HG02973 (cell line): ENCODE measurements at regions not wholly inside any gene's neighbourhood (a gene's known extent, or its start where the extent isn't known, plus 50 kb on each side); places are given as distances from the start of the nearest gene placed in this dataset.

ENCODE experiments used
- ATAC-seq: cut with Tn5 transposase; IDR thresholded peaks from one replicate; pipeline ENCODE4 v1.9.1; 2021; ENCODE audit warnings: moderate library complexity; ENCODE audit not compliant: unreplicated experiment

DNA sequence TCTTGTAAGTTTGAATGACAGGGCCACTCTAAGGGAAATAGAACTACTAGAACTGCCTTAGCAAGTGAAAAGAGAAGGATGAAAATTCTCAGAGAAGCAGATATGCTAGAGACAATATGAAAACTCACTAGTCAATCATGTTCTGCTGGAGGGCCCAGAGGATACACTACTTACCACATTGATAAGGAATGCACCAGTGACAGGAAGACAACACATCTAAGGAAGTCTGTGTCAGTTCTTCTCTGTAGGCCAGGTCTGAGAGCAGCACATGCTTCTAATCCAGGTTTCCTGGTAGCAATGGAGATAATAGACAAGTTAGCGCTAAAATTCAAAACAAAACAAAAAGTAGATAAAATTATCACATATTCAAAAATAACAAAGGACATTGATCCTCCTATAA, 235.2 kb upstream of the AKR1E2 start:
- ATAC-seq = no peak

DNA sequence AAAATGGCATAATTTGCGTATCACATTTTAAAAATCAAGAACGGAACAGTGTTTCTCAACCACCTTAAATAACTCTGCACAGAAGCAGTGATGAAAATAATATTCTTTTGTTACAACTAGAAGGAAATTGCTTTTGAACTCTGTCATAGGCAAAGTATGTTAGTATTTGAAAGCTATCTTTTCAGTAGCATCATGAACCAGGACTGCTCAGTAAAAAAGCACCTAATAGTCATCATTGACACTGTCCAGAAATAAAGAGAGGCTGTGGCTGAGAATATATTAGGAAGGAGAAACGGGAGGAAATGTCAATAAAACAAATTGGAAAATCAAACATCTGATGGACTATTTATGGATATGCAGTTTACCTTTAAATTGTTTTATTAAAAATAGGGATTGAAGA, 237.2 kb upstream of the AKR1E2 start:
- ATAC-seq = no peak

DNA sequence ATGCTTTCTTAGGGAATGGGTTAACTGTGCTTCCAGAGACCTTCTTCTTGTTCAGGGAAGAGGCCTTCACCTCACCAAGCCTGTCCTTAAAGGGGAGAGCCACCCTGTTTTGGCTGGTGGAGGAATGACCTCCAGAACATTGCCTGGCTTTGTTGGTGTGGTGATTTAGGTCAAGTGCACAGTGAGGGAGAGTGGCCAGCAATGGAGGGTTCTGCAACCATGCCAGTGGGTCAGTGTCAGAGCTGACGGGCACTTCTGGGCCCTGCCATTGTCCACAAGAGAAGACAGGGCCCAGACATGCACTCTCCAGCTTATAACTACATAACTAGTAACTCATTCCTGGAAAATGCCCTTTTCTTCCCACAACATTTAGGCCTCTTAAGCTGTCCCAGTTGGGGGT, 238.5 kb upstream of the AKR1E2 start:
- ATAC-seq = no peak

DNA sequence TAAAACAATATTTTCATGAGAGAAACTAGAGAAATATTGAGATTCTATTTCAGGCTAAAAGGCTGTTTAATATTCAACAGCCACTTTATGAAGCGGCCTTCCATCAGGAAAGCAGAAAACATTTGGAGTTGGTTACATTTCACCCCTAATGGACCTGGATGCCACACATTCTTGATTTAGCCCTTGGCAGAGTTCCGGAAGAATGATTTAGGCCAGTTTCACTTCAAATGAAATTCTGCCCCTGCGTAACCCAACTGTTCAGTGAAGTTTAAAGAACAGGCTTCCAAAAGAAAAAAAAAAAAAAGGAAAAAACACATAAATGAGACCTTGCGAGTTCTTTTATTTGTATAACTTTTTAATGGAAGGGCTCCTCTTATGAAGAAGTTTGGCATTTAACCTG, 239.2 kb upstream of the AKR1E2 start:
- ATAC-seq = no peak

DNA sequence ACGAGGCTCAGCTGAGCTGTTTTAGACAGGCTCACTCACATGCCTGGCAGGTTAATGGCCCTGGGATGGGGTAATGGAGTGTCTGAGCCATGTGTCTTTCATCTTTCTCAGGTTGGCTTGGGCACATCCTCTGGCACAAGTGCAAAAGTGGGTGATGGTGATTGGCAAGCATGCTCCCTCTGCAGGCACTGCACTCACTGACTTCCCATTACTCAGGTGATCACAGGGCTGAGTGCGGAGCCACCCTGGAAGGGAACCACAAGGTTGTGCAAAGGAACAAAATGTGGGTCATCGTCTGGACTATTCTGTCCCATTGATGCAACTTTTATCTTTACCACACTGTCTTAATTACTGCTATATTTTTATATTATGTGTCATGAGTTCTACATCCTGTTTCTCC, 244.1 kb upstream of the AKR1E2 start:
- ATAC-seq = no peak

DNA sequence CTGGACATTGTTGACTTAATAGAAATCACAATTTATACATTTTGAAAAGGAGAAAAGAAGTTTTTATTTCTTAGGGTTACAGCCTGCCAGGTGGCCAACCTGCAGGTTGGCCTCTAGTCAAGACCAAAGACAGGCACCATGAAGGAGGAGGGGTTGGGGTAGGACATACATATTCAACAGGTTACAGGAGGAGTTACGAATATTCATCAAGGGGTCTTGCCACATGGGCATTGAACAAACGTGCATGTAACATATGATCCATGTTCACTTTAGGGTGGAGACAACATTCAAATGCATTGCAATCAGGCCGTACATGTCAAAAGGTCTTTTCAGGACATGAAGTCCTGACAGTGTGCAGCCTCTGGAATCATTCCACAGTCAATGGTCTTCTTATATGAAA, 246.2 kb upstream of the AKR1E2 start:
- ATAC-seq = no peak

DNA sequence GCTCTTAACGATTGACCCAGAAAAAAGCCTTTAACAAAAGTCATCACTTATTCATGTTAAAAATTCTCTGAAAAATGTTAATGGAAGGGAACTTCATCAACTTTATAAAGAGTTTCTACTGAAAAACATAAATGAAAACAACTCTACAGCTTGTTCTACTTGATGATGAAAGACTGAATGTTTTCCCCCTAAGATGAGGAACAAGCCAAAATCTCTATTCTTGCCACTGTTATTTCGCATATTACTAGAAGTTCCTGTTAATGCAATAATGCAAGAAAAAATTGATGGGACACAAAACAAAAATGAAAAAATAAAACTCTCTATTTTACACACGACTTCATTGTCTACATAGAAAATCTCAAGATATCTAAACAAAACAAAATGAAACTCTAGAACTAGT, 249.8 kb upstream of the AKR1E2 start:
- no peak for ATAC-seq

DNA sequence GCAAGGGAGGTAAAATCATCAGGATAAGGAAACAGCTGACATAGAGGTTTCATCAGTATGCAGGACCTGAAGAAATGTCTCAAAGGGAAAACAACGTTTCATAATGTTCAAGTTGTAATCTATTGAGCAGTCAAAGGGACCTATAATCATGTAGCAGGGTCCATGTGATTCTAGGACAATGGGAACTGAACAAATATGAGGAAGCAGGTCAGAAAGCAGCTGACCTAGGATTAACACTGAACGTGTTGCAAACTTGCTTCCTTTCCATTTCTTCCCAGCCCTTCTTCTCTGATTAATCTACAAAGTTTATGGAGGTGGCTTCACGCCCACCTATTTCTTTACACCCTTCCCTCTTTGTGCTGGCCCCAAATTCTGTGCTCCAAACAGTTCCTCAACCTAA, 256.9 kb upstream of the AKR1E2 start:
- ATAC-seq = no peak

DNA sequence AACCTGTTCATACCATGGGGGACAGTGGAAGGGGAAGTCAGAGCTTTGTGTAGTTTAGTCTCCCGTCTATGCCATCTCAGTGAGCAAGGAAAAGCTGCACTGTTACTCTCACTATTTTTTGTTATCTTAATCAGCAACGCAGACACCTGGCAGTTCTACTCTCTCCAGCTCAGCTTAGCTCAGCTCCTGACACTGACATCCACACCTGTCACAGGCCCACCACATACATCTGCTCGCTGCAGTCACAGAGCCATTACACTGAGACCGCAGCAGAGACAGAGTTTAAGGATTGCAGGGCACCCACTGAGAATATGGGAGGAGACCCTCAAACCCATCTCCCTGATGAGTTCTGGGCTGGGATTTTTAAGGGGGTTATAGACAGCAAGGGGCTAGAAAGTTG, 257.3 kb upstream of the AKR1E2 start:
- ATAC-seq = no peak

DNA sequence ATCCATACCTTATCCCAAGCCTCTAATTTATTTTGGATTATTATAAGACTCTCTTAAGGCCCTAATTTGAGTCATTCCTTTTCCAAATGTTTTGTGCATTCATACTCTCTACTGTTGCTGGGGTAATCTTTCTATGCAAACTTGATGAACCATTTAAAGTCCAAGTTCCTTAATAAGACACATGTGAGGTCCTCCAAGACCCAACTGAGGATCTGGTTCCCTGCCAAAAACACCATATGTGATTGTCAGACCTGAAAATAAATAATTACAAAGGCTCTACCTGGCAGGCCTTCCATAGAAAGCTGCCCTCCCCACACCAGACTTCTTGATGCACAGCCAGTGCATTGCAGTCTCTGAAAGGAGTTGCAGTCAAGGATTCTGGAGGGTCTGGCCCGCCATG, 257.9 kb upstream of the AKR1E2 start:
- ATAC-seq = no peak

DNA sequence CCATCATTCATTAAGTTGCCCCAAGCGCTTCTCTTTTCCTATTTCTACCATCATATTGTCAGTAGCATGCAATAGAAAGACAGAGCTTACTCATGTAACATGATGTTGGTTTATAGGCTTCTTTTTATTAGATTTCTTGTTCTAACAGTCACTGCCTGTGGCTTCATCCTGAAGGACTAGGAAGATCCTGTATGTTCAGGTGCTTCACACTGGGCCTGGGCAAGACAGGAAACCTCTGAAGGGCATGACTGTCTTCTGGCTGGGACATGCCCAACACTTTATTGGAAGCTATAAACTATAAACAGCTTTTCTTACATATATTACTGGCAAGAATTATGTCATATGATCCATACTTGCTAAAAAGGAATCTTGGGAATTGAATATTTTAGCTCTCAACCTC, 258.4 kb upstream of the AKR1E2 start:
- no peak for ATAC-seq

DNA sequence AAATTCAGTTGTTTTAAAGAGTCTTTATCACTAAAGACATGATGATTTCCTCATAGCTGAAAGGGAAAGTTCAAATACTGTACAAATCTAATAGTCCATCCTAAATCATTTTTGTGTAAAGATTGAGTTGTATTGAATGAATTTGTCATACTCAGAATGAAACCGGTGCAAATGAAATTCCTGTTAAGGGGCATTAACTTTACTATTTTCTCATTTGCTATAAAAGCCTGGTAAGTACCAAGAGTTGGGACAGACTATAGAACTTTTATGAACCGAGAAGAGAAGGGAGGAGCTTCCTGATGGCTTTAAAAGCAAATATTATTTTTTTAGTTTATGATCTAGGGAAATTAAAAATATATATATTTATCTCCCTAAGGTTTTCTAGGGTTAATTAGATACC, 260.0 kb upstream of the AKR1E2 start:
- ATAC-seq = no peak

DNA sequence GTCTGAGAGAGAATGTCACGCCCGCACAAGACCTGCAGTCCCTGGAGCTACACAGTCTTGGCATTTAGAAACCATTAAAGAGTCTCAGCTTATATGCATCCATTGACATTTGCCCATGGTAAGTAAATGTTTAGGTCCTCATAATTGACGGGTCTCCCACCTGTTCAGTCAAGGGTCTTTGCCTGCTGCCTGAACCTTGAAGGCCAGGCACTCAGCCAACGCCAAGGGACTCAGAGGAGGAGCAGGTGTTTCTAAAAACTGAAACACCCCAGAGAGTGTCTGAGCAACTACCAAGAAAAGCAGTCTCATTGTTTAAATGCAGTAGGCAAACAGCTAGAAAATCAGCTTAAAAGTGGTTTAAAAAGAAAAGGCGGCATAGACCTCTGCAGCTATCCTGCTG, 264.7 kb upstream of the AKR1E2 start:
- ATAC-seq = no peak

DNA sequence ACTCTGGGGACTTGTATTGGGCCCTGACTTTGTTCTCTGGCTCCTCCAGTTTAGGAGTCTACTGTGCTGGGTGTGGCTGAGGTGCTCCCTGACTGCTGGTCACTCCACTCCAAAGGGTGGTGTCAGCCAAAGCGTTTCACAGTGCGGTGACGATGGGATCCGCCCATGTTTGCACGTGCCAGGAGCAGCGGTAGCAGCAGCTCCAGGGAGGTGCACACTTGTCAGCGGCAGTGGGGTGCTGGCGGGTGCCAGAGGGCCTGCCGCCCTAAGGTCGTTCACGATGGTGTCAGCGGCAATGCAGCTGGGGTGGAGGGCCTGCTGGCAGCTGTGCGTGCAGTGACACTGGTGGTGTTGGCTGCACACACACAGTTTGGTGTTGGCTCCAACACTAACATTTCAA, 268.5 kb upstream of the AKR1E2 start:
- ATAC-seq = no peak

DNA sequence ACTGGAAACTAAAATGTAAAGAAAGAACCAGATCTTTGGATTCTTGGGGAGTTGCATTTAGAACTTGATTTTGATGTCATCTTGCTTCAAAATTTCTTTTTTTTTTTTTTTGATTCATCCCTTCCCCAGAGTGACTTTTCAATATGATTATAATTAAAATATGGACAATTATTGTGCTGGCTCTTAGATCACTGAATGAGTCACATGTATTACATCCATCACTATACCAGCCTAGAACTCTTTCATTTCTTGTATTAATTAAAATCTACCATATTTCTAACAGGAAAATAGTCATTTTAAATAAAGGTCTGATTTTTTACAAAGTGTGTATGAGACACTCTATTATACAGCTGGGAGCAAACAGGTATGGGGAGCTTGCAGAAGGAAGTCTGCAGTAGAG, 269.5 kb upstream of the AKR1E2 start:
- ATAC-seq = no peak

DNA sequence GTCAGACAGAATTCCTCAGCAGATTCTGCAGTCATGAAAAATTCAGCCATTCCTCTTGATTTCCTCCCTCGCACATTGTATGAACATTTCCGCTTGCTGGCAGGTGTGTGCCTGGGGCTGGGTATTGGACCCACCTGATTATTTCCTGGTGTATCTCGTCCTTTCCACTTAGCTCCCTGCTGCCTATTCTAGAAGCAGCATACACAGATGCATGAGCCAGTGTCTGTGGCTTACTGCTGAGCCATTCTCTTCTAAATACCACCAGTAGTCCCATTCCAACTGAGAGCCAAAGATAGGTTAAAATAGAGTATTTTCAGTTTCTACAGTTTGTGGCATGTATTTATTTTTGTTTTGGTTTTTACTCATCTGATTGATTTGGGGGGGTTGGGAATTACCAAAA, 270.1 kb upstream of the AKR1E2 start:
- no peak for ATAC-seq

DNA sequence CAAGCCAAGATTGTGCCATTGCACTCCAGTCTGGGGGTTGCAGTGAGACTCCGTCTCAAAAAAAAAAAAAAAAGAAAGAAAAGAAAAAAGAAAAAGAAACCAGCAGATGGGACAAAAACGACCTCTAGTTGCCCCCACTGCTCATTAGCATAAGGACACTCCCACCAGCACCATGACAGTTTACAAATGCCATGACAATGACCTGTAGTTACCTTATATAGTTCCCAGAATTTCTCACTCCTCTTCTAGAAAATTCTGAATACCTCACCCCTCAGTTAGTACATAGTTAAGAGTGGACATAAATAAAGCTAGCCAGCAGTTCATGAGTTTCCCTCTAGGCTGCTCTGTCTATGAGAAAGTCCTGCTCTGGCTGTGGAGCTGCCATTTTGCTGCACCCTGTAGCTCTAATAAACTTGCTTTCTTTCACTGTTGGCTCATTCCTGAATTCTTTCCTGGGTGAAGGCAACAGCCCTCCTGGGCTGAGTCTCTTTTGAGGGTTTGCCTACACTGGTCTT, 276.8 kb upstream of the AKR1E2 start:
- ATAC-seq = no peak

DNA sequence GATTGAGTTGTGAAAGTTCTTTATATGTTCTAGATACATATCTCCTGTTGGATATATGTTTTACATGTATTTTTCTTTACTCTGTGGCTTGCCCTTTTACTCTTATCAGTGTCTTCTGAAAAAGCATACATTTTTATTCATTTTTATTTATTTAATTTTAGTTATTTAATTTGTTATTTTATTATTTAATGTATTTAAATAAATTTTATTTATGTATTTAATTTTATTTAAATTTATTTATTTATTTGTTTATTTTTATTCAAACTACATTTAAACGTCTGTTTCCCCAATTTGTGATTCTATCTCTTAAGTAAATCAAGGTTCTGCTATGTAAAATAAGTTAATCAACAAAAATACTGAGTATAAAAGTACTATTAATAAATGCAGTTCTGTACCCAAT, 279.1 kb upstream of the AKR1E2 start:
- ATAC-seq = no peak

DNA sequence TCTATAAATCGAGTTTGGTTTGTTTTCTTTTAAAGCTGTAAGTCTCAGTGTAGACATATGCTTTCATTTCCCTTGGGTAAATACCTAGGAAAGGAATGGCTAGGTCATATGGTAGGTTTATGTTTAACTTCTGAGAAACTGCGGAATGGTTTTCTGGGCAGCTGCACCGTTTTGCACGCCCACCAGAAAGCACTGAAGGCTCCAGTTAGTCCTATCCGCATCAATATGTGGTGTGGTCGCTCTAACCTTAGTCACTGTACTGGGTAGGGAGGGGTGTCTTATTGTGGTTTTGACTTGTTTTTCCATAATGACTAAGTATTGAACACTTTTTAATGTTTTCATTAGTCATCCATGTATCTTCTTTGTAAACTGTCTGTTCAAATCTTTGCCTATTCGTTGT, 279.5 kb upstream of the AKR1E2 start:
- no peak for ATAC-seq

DNA sequence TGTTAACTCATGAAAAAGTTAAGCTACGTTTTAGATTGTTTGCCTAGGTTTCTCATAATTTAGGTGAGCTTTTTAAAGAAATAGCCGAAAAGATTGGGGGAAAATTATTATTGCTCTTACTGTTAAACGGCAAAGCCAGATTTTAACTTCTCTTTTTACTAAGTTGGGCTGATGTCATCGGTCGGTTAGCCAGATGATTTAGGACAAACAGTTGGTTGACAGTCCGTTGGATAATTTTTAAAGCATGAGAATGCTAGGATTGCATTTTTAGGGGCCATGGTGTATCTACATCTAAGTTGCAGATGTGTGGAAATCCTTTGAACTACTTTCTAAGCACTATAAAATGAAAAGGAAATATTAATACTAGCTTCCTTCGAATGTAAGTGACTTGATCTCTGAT, 280.9 kb upstream of the AKR1E2 start:
- no peak for ATAC-seq

DNA sequence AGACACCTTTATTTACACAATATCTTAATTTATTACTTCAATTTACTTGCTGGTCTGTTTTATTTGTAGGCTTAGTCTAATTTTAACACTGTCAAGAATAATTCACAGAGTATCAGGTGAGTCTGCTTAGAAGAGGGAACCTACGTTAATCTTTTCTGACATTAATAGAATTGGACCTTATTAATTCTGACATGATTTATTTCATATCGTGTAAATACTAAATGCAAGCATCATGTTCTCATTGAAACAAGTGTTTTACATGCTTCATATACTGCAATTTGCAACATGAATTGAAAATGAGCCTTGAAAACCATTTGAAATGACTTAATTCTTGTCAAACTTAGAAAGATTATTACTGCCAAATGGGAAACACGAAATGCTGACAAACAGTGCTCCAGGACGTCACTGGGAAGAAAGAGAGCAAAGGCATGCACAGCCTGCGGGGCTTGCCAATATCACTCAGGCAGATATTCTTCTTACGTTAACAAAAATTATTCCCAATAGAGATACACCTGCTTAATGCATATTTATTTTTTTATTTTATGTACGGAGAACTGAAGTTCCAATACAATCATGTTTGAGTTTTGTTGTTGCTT, 282.0 kb upstream of the AKR1E2 start:
- ATAC-seq = no peak

DNA sequence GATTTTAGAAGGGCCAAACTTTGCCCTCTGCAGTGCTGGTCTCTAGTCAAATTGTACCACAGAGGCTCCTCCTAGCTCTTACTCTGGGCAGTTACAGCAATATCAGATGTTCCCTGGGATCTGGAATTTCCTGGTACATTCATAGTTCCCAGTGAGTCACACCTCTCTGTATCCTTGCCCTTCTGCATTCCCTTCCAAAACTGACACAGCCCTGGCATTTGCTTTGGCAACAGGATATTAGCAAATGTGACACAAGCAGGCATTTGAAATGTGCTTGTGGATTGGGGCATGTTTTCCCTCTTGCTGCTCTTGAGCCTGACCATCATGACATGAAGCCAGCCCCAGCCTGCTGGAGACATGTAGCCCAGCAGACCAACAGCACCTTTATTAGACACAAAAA, 284.7 kb upstream of the AKR1E2 start:
- no peak for ATAC-seq

DNA sequence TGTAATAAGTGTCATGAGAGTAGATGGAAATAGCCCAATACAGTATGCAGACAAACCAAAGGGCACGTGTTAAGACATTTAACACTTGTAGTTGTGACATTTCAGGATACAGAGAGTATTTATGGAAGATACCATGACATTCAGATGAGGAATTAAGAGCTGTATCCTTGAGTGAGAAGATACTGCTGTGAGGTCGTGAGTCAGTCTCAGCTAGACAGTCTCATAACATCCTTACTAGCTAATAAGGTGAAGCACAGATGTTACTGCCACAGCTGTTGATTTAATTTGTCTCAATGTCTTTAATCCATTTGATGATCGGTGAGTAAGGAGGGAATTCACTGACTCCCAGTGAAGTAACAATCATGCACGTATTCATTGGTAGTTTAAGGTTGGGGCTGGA, 288.0 kb upstream of the AKR1E2 start:
- ATAC-seq = no peak

DNA sequence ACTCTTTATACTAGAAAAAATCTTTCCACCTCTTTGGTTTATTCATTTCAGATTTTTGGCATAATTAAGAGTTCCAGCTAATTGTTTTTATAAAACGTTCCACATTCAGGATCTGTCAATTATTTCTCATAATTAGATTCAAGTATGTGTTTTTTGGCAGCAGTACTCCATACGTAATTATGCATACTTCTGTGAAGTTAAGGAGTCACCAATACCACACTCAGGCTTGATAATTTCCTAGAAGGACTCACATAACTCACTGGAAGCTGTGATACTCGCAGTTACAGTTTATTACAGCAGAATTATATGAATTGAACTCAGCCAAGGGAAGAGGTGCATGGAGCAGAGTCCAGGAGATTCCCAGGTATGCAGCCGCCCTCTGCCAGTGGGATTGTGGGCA, 290.5 kb upstream of the AKR1E2 start:
- no peak for ATAC-seq
